A549 (cell line): ENCODE measurements at regions not wholly inside any gene's neighbourhood (a gene's known extent, or its start where the extent isn't known, plus 50 kb on each side); places are given as distances from the start of the nearest gene placed in this dataset.

ENCODE experiments used
- EP300 ChIP-seq, 2 experiments: fragments of >200 bp; sonication (Bioruptor Twin); formaldehyde crosslinking; IDR thresholded peaks; 2 replicates in 1 of 2; 3 replicates in 1 of 2; pipeline ENCODE4 v1.6.1; 2016 to 2017
- HOXB5 ChIP-seq: fragments of 250-450 bp; sonication (Bioruptor Pico); IDR thresholded peaks from 2 replicates; pipeline ENCODE4 v1.5.0; 2020; ENCODE audit warnings: mild to moderate bottlenecking, moderate library complexity
- POLR2AphosphoS2 ChIP-seq: conservative IDR thresholded peaks from 2 replicates; pipeline ENCODE4 v1.6.1; 2012; ENCODE audit warnings: low read length, improper control_type of control experiment, inconsistent platforms
- ZFP36 ChIP-seq: fragments of 450-650 bp; IDR thresholded peaks from 2 replicates; pipeline ENCODE4 v1.6.1; 2014; ENCODE audit warnings: borderline replicate concordance; ENCODE audit not compliant: partially characterized antibody
- TF ChIP-seq, protein P1 (sequence below): fragments of 200-600 bp; sonication (generic); IDR thresholded peaks from 2 replicates; pipeline ENCODE4 v1.6.1; 2016; ENCODE audit warnings: antibody characterized with exemption, mild to moderate bottlenecking, moderate library complexity
- TF ChIP-seq, protein P2 (sequence below): fragments of >200 bp; sonication (Bioruptor Twin); formaldehyde crosslinking; IDR thresholded peaks from 3 replicates; pipeline ENCODE4 v1.5.1; 2016
- TF ChIP-seq, protein P3 (sequence below): fragments of 150-350 bp; IDR thresholded peaks from 2 replicates; pipeline ENCODE4 v1.6.1; 2014; ENCODE audit warnings: low read depth, mild to moderate bottlenecking, low read length

DNA sequence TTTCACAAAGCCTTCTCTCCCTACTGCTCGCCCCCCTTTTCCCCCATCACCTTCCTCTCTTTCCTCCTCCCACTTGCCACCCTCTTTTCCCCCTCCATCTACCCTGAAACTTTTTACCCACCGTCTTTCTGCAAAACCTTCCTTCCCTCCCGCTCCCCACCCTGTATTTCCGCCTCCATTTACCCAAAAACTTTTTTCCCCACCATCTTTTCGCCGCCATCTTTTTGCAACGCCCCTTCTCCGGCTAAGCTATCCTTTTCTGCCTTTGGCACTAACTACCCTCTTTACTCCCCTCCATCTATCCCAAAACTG, 205.2 kb upstream of the WSB1 start:
- TF ChIP-seq EP300 (IDR thresholded peaks at IDR 0.05) (no peak), ZFP36 (no peak), HOXB5 (CRISPR knock-in tag) (no peak), POLR2AphosphoS2 (no peak)
- TF ChIP-seq, protein P1, sequence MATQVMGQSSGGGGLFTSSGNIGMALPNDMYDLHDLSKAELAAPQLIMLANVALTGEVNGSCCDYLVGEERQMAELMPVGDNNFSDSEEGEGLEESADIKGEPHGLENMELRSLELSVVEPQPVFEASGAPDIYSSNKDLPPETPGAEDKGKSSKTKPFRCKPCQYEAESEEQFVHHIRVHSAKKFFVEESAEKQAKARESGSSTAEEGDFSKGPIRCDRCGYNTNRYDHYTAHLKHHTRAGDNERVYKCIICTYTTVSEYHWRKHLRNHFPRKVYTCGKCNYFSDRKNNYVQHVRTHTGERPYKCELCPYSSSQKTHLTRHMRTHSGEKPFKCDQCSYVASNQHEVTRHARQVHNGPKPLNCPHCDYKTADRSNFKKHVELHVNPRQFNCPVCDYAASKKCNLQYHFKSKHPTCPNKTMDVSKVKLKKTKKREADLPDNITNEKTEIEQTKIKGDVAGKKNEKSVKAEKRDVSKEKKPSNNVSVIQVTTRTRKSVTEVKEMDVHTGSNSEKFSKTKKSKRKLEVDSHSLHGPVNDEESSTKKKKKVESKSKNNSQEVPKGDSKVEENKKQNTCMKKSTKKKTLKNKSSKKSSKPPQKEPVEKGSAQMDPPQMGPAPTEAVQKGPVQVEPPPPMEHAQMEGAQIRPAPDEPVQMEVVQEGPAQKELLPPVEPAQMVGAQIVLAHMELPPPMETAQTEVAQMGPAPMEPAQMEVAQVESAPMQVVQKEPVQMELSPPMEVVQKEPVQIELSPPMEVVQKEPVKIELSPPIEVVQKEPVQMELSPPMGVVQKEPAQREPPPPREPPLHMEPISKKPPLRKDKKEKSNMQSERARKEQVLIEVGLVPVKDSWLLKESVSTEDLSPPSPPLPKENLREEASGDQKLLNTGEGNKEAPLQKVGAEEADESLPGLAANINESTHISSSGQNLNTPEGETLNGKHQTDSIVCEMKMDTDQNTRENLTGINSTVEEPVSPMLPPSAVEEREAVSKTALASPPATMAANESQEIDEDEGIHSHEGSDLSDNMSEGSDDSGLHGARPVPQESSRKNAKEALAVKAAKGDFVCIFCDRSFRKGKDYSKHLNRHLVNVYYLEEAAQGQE = no peak
- TF ChIP-seq, protein P2, sequence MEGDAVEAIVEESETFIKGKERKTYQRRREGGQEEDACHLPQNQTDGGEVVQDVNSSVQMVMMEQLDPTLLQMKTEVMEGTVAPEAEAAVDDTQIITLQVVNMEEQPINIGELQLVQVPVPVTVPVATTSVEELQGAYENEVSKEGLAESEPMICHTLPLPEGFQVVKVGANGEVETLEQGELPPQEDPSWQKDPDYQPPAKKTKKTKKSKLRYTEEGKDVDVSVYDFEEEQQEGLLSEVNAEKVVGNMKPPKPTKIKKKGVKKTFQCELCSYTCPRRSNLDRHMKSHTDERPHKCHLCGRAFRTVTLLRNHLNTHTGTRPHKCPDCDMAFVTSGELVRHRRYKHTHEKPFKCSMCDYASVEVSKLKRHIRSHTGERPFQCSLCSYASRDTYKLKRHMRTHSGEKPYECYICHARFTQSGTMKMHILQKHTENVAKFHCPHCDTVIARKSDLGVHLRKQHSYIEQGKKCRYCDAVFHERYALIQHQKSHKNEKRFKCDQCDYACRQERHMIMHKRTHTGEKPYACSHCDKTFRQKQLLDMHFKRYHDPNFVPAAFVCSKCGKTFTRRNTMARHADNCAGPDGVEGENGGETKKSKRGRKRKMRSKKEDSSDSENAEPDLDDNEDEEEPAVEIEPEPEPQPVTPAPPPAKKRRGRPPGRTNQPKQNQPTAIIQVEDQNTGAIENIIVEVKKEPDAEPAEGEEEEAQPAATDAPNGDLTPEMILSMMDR = no peak
- TF ChIP-seq, protein P3, sequence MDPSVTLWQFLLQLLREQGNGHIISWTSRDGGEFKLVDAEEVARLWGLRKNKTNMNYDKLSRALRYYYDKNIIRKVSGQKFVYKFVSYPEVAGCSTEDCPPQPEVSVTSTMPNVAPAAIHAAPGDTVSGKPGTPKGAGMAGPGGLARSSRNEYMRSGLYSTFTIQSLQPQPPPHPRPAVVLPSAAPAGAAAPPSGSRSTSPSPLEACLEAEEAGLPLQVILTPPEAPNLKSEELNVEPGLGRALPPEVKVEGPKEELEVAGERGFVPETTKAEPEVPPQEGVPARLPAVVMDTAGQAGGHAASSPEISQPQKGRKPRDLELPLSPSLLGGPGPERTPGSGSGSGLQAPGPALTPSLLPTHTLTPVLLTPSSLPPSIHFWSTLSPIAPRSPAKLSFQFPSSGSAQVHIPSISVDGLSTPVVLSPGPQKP = no peak
